ENCODE measurements at regions not wholly inside any gene's neighbourhood (a gene's known extent, or its start where the extent isn't known, plus 50 kb on each side); places are given as distances from the start of the nearest gene placed in this dataset.

DNA sequence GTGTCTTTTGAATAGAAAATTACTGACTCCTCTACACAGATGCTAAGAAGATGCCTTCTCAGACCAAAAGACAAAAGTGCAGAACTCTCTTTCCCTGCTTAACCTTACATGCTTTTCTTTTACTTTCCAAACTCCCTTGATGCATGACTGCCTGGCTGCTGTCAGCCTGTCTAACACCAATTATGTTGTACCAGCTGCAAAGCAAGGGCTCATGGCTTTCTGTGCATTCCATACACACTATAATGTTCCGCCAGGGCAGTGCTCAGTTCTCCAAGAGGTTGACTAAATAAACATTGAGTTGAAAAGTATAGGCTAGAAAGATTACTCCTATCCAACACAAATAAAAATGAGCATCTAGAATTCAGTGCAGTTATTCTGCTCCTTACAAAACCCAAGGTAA, 330.4 kb upstream of the NBEA start:
- DNase-seq, result no peak

GRCh38 chr13:34617473-34618083, 324.5 kb upstream of the NBEA start:
- no peak for DNase-seq

GRCh38 chr13:34618654-34619053, 323.4 kb upstream of the NBEA start:
- no peak for DNase-seq

- DNase-seq, result no peak
Measured at GRCh38 chr13:34619326-34619725, 322.7 kb upstream of the NBEA start.

DNA sequence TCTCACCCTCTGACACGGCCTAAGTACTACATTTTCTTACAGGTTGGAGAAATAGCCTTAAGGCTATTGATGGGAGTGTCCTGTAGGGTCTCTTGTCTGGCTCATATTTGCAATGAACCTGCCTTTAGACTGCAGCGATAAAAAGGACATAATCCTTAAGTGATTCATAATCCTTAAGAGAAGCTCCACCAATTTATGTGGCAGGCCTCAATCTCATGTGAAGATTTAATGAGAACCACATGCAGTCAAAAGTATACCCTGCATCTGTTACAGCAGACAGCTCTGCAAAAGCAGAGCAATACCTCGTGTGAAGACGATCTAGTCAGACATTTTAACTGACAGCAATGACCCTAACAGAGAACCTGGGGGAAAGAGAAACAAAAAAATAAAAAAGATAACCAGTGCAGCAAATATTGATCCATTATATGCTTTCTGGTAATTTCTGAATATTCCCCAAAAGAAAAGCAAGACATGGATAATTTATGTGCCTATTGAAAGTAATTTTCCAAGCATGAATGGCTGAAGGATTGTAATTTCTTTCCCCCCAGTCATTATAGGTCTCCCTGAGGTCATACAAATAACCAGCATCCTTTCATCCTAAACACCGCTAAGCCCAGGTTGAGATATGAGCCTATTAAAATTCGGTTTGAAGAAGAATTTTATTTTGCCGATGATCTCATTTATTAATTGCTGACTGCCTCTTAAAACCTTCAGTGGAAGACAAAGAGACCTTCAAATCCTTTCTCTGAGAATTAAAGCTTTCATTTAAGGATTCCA, 321.8 kb upstream of the NBEA start:
- DNase-seq, result no peak

DNA sequence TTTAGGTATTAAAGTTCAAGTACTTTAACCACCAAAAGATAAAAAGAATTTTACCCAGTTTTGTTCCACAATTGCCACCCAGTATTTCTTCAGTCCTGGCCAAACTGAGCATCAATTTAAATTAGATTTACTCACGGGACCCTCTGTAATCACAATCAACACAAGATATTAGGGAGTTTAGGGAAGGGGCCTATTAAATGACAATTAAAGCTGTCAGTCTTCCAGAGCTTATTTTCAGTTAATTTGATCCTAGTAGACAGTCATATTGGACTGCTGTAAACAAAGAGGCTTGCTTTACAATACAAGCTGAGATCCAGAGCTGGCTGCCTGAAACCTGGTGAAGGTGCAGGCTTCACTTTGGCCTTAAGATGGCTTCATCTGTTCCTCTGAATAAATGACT, 321.2 kb upstream of the NBEA start:
- DNase-seq, result no peak

GRCh38 chr13:34623331-34623730, 318.7 kb upstream of the NBEA start:
- DNase-seq, result no peak

DNA sequence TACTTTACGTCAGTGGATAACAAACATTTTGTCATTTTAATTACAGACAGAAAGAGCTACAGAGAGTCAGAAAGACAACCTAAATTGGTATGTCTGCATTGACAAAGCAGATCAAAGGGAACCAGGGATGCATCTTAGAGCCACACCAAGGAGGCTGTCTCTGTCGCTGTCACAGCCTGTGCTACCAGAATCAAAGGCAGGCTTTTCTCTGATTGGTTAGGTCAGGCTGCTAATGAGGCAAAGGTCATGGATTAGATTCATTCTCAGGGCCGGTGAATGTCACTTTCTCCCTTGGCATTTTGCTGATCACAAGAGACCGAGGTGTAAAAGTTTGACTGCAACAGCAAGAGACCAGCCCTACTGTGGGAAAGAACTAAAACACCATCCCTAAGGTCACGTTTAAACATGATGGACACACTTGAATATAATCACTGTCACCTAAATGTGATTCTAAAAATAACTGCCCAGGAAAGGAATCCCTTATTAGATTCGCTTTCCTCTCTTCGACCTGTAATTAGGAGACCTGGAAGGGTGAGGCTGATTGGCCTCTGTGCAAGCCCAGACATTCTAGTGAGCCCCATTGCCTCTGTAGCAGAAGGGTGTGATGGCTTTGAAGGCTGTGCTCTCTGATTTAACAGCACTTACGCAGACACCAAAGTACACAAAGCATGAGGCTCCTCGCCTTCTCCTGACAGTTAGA, 314.4 kb upstream of the NBEA start:
- no peak for DNase-seq

DNA sequence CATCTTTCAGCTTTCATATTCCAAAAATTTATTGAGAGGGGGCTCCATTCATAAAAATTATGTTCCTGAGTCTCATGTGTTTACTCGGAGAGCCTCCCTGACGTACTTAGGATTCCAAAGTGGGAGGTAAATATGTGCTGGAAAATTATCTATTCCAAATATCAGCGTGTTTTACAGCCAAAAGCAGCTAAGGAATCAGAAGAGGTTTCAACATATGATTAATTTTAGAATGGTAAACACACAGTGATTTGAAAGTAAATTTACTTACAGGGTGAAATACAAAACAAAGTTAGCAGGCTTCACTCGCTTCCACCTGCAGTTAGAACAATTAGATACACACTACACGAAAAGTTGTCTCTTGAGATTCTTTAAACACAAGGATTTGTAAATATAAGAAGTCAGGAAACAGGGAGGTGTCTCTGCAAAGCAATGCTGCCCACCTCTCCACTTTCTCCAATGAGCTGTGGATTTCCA, 313.8 kb upstream of the NBEA start:
- DNase-seq, result no peak

- DNase-seq, result no peak
Measured at GRCh38 chr13:34634448-34634847, 307.6 kb upstream of the NBEA start.

DNA sequence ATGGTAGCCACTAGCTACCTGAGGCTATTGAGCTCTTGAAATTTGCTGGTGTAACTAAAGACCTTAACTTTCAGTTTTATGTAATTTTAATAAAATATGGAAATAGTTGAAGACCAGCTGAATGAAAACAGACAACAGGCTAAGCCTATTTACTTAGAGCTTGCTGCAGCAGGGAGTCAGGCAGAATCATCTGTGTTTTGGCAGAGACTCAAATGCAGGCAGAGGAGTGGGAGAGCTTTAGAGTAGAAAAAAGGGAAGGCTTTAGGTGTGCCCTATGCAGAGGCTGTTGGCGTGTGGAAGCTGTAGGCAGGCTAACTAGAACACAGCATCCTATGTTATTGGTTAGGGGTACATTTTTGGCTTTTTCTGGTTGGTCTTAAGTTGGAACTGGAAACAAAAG, 304.9 kb upstream of the NBEA start:
- DNase-seq, result no peak

DNA sequence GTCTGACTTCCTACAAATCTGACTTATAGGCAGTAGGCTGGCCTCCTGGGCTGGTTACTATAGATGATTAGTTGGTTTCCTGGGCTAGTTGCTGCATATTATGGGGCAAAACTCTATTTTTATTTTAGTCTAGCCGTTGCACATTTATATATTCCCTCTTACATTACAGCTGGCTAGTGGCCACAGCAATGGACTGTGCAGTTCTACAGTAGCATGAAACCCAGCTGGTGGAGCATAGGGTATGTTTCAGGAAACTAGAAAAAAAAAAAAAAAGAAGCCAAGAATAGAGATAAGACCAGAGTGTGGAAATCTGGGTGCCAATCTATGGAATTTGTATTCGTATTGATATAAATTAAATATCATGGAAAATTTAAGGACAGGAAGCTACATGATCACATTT, 304.4 kb upstream of the NBEA start:
- DNase-seq, result no peak

DNA sequence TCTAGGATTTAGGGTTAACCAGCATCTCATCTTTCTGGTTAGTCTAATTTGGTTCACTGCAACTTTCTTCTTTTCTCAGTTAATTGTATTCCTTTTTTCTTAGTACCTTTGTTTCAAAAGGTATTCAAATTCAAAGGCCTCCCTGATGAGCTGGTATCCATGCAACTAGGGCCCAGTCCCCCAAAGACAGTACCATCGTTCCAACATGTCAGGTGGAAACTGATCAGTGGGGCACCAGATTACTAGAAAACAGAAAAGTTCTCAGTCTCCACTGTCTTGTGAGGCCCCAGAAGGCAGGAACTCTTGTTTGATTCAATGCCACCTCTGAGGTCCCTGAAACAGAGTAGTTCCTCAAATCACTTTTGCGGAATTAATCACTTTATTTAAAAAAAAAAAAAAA, 303.2 kb upstream of the NBEA start:
- no peak for DNase-seq

GRCh38 chr13:34640179-34640992, 301.7 kb upstream of the NBEA start:
- DNase-seq, result no peak

GRCh38 chr13:34640993-34641330, 301.1 kb upstream of the NBEA start:
- DNase-seq, result no peak

DNA sequence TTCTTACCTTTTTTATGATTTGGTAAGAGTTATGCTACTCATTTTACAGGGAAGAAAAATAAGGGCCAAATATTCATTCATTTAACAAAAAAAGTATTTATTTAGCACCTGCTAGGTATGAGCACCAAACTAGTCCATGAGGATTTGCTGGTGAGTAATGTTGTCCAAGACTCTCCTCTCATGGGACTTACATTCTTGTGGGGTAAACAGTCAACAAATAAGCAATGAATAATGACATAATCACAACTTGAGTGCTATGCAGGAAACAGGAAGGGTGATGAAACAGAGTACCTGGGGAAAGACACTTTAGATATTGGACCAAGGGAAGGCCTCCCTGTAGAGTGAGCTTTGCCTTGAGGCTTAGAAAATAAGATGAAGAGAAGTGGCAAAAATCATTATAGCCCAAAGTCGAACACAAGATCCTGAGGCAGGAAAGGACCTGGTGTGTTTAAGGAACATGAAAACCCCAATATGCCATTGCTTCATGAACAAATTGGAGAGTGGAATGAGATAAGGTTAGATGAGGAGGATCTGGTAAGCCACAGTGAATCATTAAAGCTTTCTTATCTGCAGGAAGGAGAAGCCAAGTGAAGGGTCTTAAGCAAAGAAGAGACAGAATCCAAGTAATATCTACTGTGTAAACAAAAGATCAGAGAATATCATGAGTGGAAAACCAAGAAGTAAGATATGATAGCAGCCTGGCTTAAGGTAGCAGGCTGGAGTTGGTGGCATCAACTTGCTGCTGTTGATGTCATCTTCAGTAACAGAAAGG, 294.5 kb upstream of the NBEA start:
- DNase-seq, result no peak

DNA sequence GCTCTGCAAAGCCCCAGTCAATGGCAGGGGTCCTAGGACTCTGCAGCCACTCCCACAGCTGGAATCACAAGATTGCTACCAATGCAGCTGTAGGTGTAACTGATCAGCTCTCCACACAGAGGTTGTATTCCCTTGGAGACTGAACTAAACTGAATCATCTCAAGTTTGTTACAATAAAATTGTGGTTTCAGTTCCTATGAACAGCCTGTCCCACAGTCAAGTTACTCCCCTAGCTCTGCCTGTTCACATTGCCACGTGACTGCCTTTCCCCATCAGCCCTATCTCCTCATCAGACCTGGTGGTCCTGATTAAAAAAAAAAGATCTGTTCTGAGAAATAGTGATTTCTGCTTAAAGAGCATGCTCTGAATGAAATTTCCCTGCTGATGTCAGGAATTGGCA, 287.9 kb upstream of the NBEA start:
- DNase-seq, result no peak

GRCh38 chr13:34654647-34655046, 287.4 kb upstream of the NBEA start:
- no peak for DNase-seq

- DNase-seq, result no peak
Measured at GRCh38 chr13:34655554-34655953, 286.5 kb upstream of the NBEA start.

DNA sequence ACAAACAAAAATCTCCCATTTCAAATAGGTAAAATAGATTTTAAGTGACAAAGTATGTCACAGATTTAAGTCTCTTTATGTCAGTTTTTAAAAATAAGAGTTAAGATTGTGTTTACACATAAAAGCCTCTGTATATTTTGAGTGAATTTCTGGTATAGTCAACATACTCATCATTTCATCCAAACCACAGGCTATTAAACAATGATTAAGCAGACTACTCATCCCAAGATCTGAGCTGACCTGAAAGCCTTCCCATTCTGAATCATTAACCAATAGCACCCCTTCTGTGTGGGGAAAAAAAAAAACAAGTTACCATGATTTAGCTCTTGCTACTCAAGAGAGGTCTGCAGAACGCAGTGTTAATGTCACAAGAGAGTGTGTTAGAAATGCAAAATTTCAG, 284.4 kb upstream of the NBEA start:
- DNase-seq, result no peak

Measured in hypothalamus (tissue), 51 donors.